Stomach (tissue), 8 donors: ENCODE measurements at regions not wholly inside any gene's neighbourhood (a gene's known extent, or its start where the extent isn't known, plus 50 kb on each side); places are given as distances from the start of the nearest gene placed in this dataset.
"Not testable (repeated sequence)": the region's sequence is repeated elsewhere in the genome, so short reads cannot be mapped to it uniquely, and the experiment has no call there.

Experiments used
- DNase-seq, 2 donors: peaks; one replicate each; pipeline versions ENCODE4 v3.0.0 to v3.0.0-alpha.2; 2013 to 2019
- H3K27ac ChIP-seq, 5 donors: fragments of 200-600 bp in 4 of 5; sonication (generic) in 4 of 5; one replicate each; pipeline ENCODE4 v1.5.1; 2013 to 2019; ENCODE audit warnings: mild to moderate bottlenecking in 1 of 5, moderate library complexity in 1 of 5
- H3K27me3 ChIP-seq, 3 donors: fragments of 200-600 bp; sonication (generic); one replicate each; pipeline ENCODE4 v1.5.1; 2017 to 2019; ENCODE audit warnings: mixed run types in 1 of 3
- H3K36me3 ChIP-seq, 4 donors: fragments of 200-600 bp; sonication (generic); 1 replicate in 3 of 4; 2 replicates in 1 of 4; pipeline ENCODE4 v1.5.1; 2016 to 2019
- H3K4me1 ChIP-seq, 4 donors: fragments of 200-600 bp; sonication (generic); one replicate each; pipeline ENCODE4 v1.5.1; 2016 to 2019
- H3K4me3 ChIP-seq, 4 donors: fragments of 200-600 bp; sonication (generic) in 3 of 4; one replicate each; pipeline ENCODE4 v1.5.1; 2016 to 2019; ENCODE audit warnings: mild to moderate bottlenecking in 1 of 4
- H3K9me3 ChIP-seq, 4 donors: fragments of 200-600 bp; sonication (generic); one replicate each; pipeline ENCODE4 v1.5.1; 2016 to 2019
- EP300 ChIP-seq: sonication (generic); formaldehyde crosslinking; IDR thresholded peaks from one replicate; pipeline ENCODE4 v1.6.1; 2017; ENCODE audit warnings: antibody characterized with exemption
- POLR2A ChIP-seq, 4 donors: fragments of 450-650 bp; IDR thresholded peaks; one replicate each; pipeline ENCODE4 v1.6.1; 2016; ENCODE audit warnings: antibody characterized with exemption in 4 of 4, control low read depth in 2 of 4, mild to moderate bottlenecking in 1 of 4, moderate library complexity in 1 of 4
- POLR2AphosphoS5 ChIP-seq, 3 donors: sonication (generic); formaldehyde crosslinking; IDR thresholded peaks; one replicate each; pipeline ENCODE4 v1.6.1; 2016; ENCODE audit warnings: antibody characterized with exemption in 3 of 3
- WGBS, 5 donors: extraction: QIAGEN DNeasy Blood & Tissue Kit in 3 of 5; methylation state at CpG; one replicate each; pipeline versions ENCODE4 v1.1.5 to v1.1.7; 2013 to 2018; 5-methylcytosine and 5-hydroxymethylcytosine counted together
- intact Hi-C: fragments of 100-400 bp; cut with DNase I; formaldehyde crosslinking; loops from one replicate; pipeline ENCODE4 v1.15.1; 2023; ENCODE audit warnings: low total_unique reads
- TF ChIP-seq, protein P1 (sequence below), 7 experiments: fragments of 450-650 bp in 4 of 7; fragments of 200-600 bp in 3 of 7; sonication (generic) in 3 of 7; IDR thresholded peaks; one replicate each; pipeline ENCODE4 v1.5.1; 2016 to 2019; ENCODE audit warnings: antibody characterized with exemption in 7 of 7, control low read depth in 2 of 7, mild to moderate bottlenecking in 1 of 7
- donor health status: healthy with polysubstance abuse.
- donor health status: Bipolar disorder and iron deficiency.
- donor health status: healthy.

DNA sequence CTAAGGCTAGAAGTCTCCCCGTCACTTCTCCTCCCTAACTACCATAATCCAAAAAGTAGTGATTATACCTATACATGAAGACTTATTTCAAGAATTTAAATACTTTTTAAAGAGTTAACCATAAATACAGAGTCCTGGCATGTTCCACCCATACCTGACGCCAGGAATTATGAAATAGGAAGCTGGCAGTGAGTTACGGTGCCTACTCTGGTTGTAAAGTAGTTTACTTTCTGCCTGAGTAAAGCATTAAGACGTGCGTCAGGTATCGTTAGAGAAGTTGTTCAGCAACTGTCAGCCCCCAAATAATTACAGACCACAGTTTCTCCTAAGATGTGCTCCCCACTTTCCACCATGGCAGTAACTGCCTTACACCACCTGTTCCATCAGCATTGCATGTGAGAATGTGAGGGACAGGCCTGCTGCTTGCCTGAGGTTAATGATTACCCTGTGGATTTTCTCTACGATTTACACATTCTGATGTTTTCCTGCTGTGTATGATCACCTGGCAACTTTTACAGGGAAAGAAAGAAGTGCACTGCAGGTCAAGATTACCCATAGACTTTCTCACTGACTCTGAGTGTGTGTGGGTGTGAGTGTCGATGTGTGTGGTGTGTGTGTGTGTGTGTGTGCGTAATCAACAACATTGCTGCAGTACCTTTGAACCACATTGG is 92.3 kb upstream of the SLC7A11 start:
- no peaks in the 10 kb centered on the region for H3K27me3 ChIP-seq
- WGBS, 5 donors: 37 to 67% (median 58%) methylated on average over 9 of the region's 9 CpGs
- H3K27ac ChIP-seq: peak overlapping the region in 2 of 5 donors; percentile 31 to 41
- intact Hi-C loops: no loop called here
- H3K9me3 ChIP-seq: no peaks in the 10 kb centered on the region
- TF ChIP-seq POLR2AphosphoS5 (IDR thresholded peaks at IDR 0.05) (no peak), POLR2A (IDR thresholded peaks at IDR 0.05) (no peak), EP300 (no peak)
- TF ChIP-seq, protein P1, sequence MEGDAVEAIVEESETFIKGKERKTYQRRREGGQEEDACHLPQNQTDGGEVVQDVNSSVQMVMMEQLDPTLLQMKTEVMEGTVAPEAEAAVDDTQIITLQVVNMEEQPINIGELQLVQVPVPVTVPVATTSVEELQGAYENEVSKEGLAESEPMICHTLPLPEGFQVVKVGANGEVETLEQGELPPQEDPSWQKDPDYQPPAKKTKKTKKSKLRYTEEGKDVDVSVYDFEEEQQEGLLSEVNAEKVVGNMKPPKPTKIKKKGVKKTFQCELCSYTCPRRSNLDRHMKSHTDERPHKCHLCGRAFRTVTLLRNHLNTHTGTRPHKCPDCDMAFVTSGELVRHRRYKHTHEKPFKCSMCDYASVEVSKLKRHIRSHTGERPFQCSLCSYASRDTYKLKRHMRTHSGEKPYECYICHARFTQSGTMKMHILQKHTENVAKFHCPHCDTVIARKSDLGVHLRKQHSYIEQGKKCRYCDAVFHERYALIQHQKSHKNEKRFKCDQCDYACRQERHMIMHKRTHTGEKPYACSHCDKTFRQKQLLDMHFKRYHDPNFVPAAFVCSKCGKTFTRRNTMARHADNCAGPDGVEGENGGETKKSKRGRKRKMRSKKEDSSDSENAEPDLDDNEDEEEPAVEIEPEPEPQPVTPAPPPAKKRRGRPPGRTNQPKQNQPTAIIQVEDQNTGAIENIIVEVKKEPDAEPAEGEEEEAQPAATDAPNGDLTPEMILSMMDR (IDR thresholded peaks at IDR 0.05): no peak
- peak; percentile 27 to 86 for DNase-seq
- no peaks in the 10 kb centered on the region for H3K36me3 ChIP-seq
- H3K4me3 ChIP-seq: no peak overlapping the region
- peaks cover 0 to 4% (median 0%) of the 10 kb centered on the region in 4 donors for H3K4me1 ChIP-seq

DNA sequence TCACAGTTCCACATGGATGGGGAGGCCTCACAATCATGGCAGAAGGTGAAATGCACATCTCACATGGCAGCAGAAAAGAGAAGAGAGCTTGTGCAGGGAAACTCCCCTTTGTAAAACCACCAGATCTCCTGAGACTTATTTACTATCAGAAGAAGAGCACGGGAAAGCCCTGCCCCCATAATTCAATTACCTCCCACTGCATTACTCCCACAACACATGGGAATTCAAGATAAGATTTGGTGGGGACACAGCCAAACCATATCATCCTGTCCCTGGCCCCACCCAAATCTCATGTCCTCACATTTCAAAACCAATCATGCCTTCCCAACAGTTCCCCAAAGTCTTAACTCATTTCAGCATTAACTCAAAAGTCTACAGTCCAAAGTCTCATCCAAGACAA is 90.3 kb upstream of the SLC7A11 start:
- H3K4me1 ChIP-seq, DNase-seq: not testable (repeated sequence)

GRCh38 chr4:138330531-138330930 is 88.4 kb upstream of the SLC7A11 start:
- WGBS, 5 donors: 35 to 54% (median 47%) methylated on average over 2 of the region's 2 CpGs
- no peaks in the 10 kb centered on the region for H3K9me3 ChIP-seq
- no peak overlapping the region for H3K27ac ChIP-seq
- intact Hi-C loops: no loop called here
- no peaks in the 10 kb centered on the region for H3K36me3 ChIP-seq
- TF ChIP-seq POLR2AphosphoS5 (IDR thresholded peaks at IDR 0.05): no peak
- no peak for TF ChIP-seq POLR2A (IDR thresholded peaks at IDR 0.05)
- TF ChIP-seq EP300: no peak
- TF ChIP-seq, protein P1 (IDR thresholded peaks at IDR 0.05): no peak
- no peak for DNase-seq
- no peak overlapping the region for H3K4me3 ChIP-seq
- no peaks in the 10 kb centered on the region for H3K27me3 ChIP-seq
- peaks cover 0 to 4% (median 0%) of the 10 kb centered on the region in 4 donors for H3K4me1 ChIP-seq

More for the DNA sequence above, 90.3 kb upstream of the SLC7A11 start:
- intact Hi-C loops, H3K36me3 ChIP-seq, H3K27me3 ChIP-seq, H3K27ac ChIP-seq, H3K4me3 ChIP-seq, H3K9me3 ChIP-seq: not testable (repeated sequence)
- 71 to 91% (median 86%) methylated on average over 1 of the region's 1 CpG for WGBS, 5 donors

DNA sequence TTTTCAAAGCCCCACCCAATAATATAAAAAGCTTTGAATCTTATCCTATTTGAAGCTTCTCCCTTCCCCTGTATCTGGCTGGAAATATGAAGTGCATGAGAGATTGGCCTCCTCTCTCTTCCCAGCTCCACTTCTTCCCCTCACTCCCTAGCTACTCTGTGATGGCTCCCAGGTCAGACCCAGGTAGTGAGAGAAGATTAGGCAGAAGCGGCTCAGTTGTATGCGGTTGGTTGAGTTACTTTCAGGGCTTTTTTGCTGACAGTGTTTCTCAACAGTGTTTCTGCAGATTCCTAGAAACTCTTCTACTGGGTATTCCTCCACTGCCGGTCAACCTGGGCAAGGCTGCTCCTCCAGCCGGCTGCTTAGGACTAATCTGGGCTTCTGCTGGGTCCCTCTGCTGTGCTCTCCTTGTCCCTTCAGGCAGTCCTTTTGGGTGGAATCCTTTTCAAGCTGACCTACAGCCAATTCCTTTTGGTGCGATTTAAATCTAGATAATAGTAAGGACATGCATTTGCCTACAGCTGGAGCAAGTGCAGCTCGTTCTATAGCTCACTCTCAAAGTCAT is 87.4 kb upstream of the SLC7A11 start:
- no peak for DNase-seq
- TF ChIP-seq EP300: no peak
- TF ChIP-seq POLR2AphosphoS5 (IDR thresholded peaks at IDR 0.05): no peak
- no peak for TF ChIP-seq POLR2A (IDR thresholded peaks at IDR 0.05)
- TF ChIP-seq, protein P1 (IDR thresholded peaks at IDR 0.05): no peak

DNA sequence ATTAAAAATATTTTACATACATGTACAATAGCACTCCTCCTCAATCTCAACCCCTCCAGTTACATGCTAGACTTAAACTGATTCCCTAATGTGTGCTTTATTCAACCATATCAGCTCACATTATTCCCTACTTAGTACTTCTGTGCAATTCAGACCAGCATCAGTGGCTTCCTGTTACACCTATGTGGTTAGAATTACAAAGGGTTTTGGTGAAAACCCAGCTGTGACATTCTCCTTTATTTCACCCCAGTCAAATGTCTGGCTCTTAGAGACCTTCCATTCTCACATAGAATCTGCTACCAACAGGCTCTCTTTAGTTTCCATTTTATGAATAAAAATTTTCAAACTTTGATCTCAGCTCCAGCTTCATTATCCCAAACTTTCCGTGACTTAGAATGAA is 85.2 kb upstream of the SLC7A11 start:
- Histone ChIP-seq H3K36me3 (no peaks in the 10 kb centered on the region), H3K4me1 (no peaks in the 10 kb centered on the region), H3K4me3 (no peak overlapping the region), H3K27me3 (no peaks in the 10 kb centered on the region), H3K27ac (no peak overlapping the region), H3K9me3 (no peaks in the 10 kb centered on the region)
- no peak for TF ChIP-seq POLR2AphosphoS5 (IDR thresholded peaks at IDR 0.05)
- intact Hi-C loops: no loop called here
- 82 to 96% (median 84%) methylated on average over 1 of the region's 1 CpG for WGBS, 5 donors
- no peak for DNase-seq

More for the DNA sequence above, 87.4 kb upstream of the SLC7A11 start:
- H3K4me3 ChIP-seq: no peak overlapping the region
- no peak overlapping the region for H3K27ac ChIP-seq
- H3K9me3 ChIP-seq: no peaks in the 10 kb centered on the region
- WGBS, 5 donors: 77 to 89% (median 84%) methylated on average over 6 of the region's 6 CpGs
- H3K4me1 ChIP-seq: no peaks in the 10 kb centered on the region
- no peaks in the 10 kb centered on the region for H3K27me3 ChIP-seq
- no peaks in the 10 kb centered on the region for H3K36me3 ChIP-seq
- intact Hi-C loops: no loop called here
